Endothelial cell of umbilical vein (primary cell): ENCODE measurements at regions not wholly inside any gene's neighbourhood (a gene's known extent, or its start where the extent isn't known, plus 50 kb on each side); places are given as distances from the start of the nearest gene placed in this dataset.

Experiments
- BruUV-seq: library from RNA; stranded (reverse); fragments of 400-500 nt; replicated peaks from 2 replicates; lab custom pipeline; 2021; lab: Mats Ljungman, UMichigan
- CTCF ChIA-PET: fragments of 300-600, 350-600 bp; sonication (Branson Sonifier 250); formaldehyde crosslinking; loops from one replicate; lab custom pipeline; 2021; ENCODE audit warnings: antibody characterized with exemption, inconsistent platforms; lab: Charles Lee
- POLR2A ChIA-PET: fragments of 300-600, 350-600 bp; sonication (Branson Sonifier 250); formaldehyde crosslinking; loops from one replicate; lab custom pipeline; 2021; ENCODE audit warnings: antibody characterized with exemption, inconsistent platforms; lab: Charles Lee
- DNase-seq: peaks from one replicate; pipeline ENCODE4 v3.0.0-alpha.2; 2011; ENCODE audit warnings: low read depth, low spot score
- FAIRE-seq: peaks from 2 replicates; lab custom pipeline; 2011; peaks lifted over from hg19 to GRCh38; lab: Jason Lieb, UNC
- H2AFZ ChIP-seq: 2 replicates; pipeline ENCODE4 v1.6.0; 2012; ENCODE audit warnings: low read depth, low read length, control low read depth, inconsistent platforms
- H3K27ac ChIP-seq: 2 replicates; pipeline ENCODE4 v1.5.1; 2011; ENCODE audit warnings: low read depth, mild to moderate bottlenecking, control low read depth, low read length, moderate library complexity; ENCODE audit not compliant: insufficient read depth
- H3K27me3 ChIP-seq, 2 experiments: 2 replicates each; pipeline versions ENCODE4 v1.6.0 to v1.6.1; 2011; ENCODE audit warnings: low read length in 2 of 2, mixed read lengths in 1 of 2; ENCODE audit not compliant: control insufficient read depth in 2 of 2, insufficient read depth in 2 of 2
- H3K36me3 ChIP-seq, 2 experiments: 2 replicates in 1 of 2; 3 replicates in 1 of 2; pipeline ENCODE4 v1.5.1; 2011; ENCODE audit warnings: low read length in 2 of 2, mild to moderate bottlenecking in 1 of 2, moderate library complexity in 1 of 2; ENCODE audit not compliant: control insufficient read depth in 2 of 2, insufficient read depth in 2 of 2; ENCODE audit errors: extremely low read depth in 1 of 2
- H3K4me1 ChIP-seq: 3 replicates; pipeline ENCODE4 v1.5.1; 2011; ENCODE audit warnings: mild to moderate bottlenecking, low read length; ENCODE audit not compliant: control insufficient read depth, insufficient read depth; ENCODE audit errors: extremely low read depth
- H3K4me2 ChIP-seq: 2 replicates; pipeline ENCODE4 v1.6.1; 2011; ENCODE audit warnings: low read length, control low read depth, mixed read lengths; ENCODE audit not compliant: insufficient read depth
- H3K4me3 ChIP-seq, 3 experiments: fragments of 200-600 bp in 1 of 3; sonication (generic), shearing (Covaris generic) in 1 of 3; replicated peaks in 1 of 3; 2 replicates each; pipeline ENCODE4 v1.5.1; 2011 to 2016; ENCODE audit warnings: control low read depth in 3 of 3, low read length in 3 of 3, mild to moderate bottlenecking in 2 of 3, inconsistent platforms in 1 of 3, low read depth in 1 of 3, moderate library complexity in 1 of 3; ENCODE audit not compliant: insufficient read depth in 1 of 3
- H3K79me2 ChIP-seq: 2 replicates; pipeline ENCODE4 v1.6.0; 2012; ENCODE audit warnings: low read length, inconsistent platforms; ENCODE audit not compliant: control insufficient read depth, insufficient read depth
- H3K9ac ChIP-seq: replicated peaks from 2 replicates; pipeline ENCODE3; 2011; ENCODE audit warnings: low read length, control low read depth; ENCODE audit not compliant: insufficient read depth; ENCODE audit errors: extremely low read depth
- H3K9me1 ChIP-seq: replicated peaks from 3 replicates; pipeline ENCODE4 v1.6.0; 2011; ENCODE audit warnings: mild to moderate bottlenecking, low read length; ENCODE audit not compliant: control insufficient read depth, insufficient read depth; ENCODE audit errors: extremely low read depth
- H3K9me3 ChIP-seq: replicated peaks from 2 replicates; pipeline ENCODE4 v1.5.1; 2012; ENCODE audit warnings: low read length, inconsistent platforms; ENCODE audit not compliant: control insufficient read depth, insufficient read depth
- H4K20me1 ChIP-seq: replicated peaks from 2 replicates; pipeline ENCODE3; 2011; ENCODE audit warnings: mild to moderate bottlenecking, low read length; ENCODE audit not compliant: control insufficient read depth, insufficient read depth; ENCODE audit errors: extremely low read depth
- EZH2 ChIP-seq: IDR thresholded peaks from 2 replicates; pipeline ENCODE4 v1.6.1; 2012; ENCODE audit warnings: borderline replicate concordance, low read depth, mild to moderate bottlenecking, moderate library complexity, low read length, inconsistent platforms; ENCODE audit not compliant: severe bottlenecking
- FOS ChIP-seq: IDR thresholded peaks from 2 replicates; pipeline ENCODE4 v1.6.1; 2011; ENCODE audit warnings: mild to moderate bottlenecking, low read length, moderate library complexity, borderline replicate concordance; ENCODE audit not compliant: insufficient read depth
- GATA2 ChIP-seq: IDR thresholded peaks from 2 replicates; pipeline ENCODE4 v1.7.0; 2011; ENCODE audit warnings: low read depth, mild to moderate bottlenecking, moderate library complexity, mixed read lengths, low read length; ENCODE audit not compliant: insufficient read length, insufficient read depth
- JUN ChIP-seq: IDR thresholded peaks from 2 replicates; pipeline ENCODE4 v1.6.1; 2011; ENCODE audit warnings: borderline replicate concordance, low read depth; ENCODE audit not compliant: insufficient read length, insufficient read depth
- MYC ChIP-seq: IDR thresholded peaks from one replicate; pipeline ENCODE4 v1.6.1; 2011; ENCODE audit warnings: mild to moderate bottlenecking, low read depth, low read length
- POLR2A ChIP-seq: IDR thresholded peaks from 2 replicates; pipeline ENCODE4 v1.6.1; 2012; ENCODE audit warnings: low read depth, mild to moderate bottlenecking, control low read depth, low read length
- POLR2AphosphoS5 ChIP-seq: IDR thresholded peaks from 2 replicates; pipeline ENCODE4 v1.6.1; 2012; ENCODE audit warnings: low read depth, mild to moderate bottlenecking, control low read depth, low read length, moderate library complexity; ENCODE audit not compliant: insufficient read depth
- dilution Hi-C: fragments of 300-500 bp; cut with MboI; formaldehyde crosslinking; loops from one replicate; pipeline ENCODE4 v1.15.0; 2019; ENCODE audit warnings: low sequenced_read_pairs; ENCODE audit not compliant: extremely low pct_ligation_motif_present
- intact Hi-C: fragments of 100-400 bp; cut with micrococcal nuclease; formaldehyde crosslinking; loops from one replicate; pipeline ENCODE4 v1.10.0; 2022
- TF ChIP-seq, protein P1 (sequence below), 2 donors: IDR thresholded peaks; 1 replicate in 1 of 2; 2 replicates in 1 of 2; pipeline ENCODE4 v1.5.1; 2011; ENCODE audit warnings: low read length in 2 of 2, mild to moderate bottlenecking in 2 of 2, moderate library complexity in 2 of 2, control low read depth in 1 of 2, inconsistent platforms in 1 of 2, low read depth in 1 of 2; ENCODE audit not compliant: insufficient read depth in 1 of 2; ENCODE audit errors: extremely low read depth in 1 of 2
- TF ChIP-seq, protein P2 (sequence below): IDR thresholded peaks from 2 replicates; pipeline ENCODE4 v1.6.1; 2011; ENCODE audit not compliant: insufficient read depth, insufficient read length

DNA sequence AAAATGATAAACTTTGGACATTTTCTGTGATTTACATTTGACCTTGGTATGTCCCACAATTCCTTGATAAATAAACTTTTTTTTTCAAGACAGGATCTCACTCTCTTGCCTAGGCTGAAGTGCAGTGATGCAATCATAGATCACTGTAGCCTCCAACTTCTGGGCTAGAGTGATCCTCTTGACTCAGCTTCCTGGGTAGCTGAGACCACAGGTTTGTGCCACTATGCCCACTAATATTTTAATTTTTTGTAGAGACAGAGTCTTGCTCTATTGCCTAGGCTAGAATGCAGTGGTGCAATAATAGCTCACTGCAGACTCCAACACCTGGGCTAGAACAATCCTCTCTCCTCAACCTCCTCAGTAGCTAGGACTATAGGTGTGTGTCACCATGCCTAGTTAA lies 79.1 kb upstream of the PTGDR start:
- Histone ChIP-seq H2AFZ (no peak overlapping the region), H3K4me3 (no peak overlapping the region), H3K27ac (no peak overlapping the region), H4K20me1 (no peaks in the 10 kb centered on the region), H3K27me3 (peaks cover 0 to 6% of the 10 kb centered on the region in 2 experiments), H3K9ac (no peak overlapping the region), H3K4me2 (no peak overlapping the region), H3K36me3 (no peaks in the 10 kb centered on the region), H3K9me3 (no peaks in the 10 kb centered on the region), H3K9me1 (no peaks in the 10 kb centered on the region), H3K79me2 (no peaks in the 10 kb centered on the region), H3K4me1 (no peaks in the 10 kb centered on the region)
- FAIRE-seq (no peak), DNase-seq (no peak)
- dilution Hi-C loops: no loop called here
- CTCF ChIA-PET: no interaction called here
- BruUV-seq: no TSS peak
- POLR2A ChIA-PET: interaction anchor here (0.6 kb wide), 1 partner anchor 792 kb away, joined by 3 read pairs; no protein-coding TSS in a partner anchor
- TF ChIP-seq JUN (no peak), MYC (no peak), GATA2 (no peak), EZH2 (no peak), POLR2A (no peak), FOS (no peak), POLR2AphosphoS5 (no peak)
- TF ChIP-seq, protein P1, sequence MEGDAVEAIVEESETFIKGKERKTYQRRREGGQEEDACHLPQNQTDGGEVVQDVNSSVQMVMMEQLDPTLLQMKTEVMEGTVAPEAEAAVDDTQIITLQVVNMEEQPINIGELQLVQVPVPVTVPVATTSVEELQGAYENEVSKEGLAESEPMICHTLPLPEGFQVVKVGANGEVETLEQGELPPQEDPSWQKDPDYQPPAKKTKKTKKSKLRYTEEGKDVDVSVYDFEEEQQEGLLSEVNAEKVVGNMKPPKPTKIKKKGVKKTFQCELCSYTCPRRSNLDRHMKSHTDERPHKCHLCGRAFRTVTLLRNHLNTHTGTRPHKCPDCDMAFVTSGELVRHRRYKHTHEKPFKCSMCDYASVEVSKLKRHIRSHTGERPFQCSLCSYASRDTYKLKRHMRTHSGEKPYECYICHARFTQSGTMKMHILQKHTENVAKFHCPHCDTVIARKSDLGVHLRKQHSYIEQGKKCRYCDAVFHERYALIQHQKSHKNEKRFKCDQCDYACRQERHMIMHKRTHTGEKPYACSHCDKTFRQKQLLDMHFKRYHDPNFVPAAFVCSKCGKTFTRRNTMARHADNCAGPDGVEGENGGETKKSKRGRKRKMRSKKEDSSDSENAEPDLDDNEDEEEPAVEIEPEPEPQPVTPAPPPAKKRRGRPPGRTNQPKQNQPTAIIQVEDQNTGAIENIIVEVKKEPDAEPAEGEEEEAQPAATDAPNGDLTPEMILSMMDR (IDR thresholded peaks at IDR 0.05; ENCODE audit: extremely low read depth in 1 of 2, insufficient read depth in 1 of 2, low read depth in 1 of 2, low read length in 2 of 2): no peak
- TF ChIP-seq, protein P2, sequence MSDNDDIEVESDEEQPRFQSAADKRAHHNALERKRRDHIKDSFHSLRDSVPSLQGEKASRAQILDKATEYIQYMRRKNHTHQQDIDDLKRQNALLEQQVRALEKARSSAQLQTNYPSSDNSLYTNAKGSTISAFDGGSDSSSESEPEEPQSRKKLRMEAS: no peak
- intact Hi-C loops: no loop called here
